BJ (cell line): ENCODE measurements at regions not wholly inside any gene's neighbourhood (a gene's known extent, or its start where the extent isn't known, plus 50 kb on each side); places are given as distances from the start of the nearest gene placed in this dataset.

ENCODE experiments used
- CTCF ChIA-PET: fragments of 350-600 bp; formaldehyde crosslinking; extraction: SDS; loops from one replicate; lab custom pipeline; 2021; ENCODE audit warnings: antibody characterized with exemption, inconsistent platforms; lab: Yijun Ruan, JAX
- POLR2A ChIA-PET: fragments of 300-600 bp; sonication (Branson Sonifier 250); formaldehyde crosslinking; extraction: SDS; loops from one replicate; lab custom pipeline; 2021; ENCODE audit warnings: antibody characterized with exemption; lab: Charles Lee
- DNase-seq: peaks from one replicate; pipeline ENCODE4 v3.0.0-alpha.2; 2011; ENCODE audit warnings: low read depth
- H3K27me3 ChIP-seq: 2 replicates; pipeline ENCODE4 v1.6.0; 2011; ENCODE audit warnings: low read length; ENCODE audit not compliant: control insufficient read depth, insufficient read depth
- H3K36me3 ChIP-seq: 2 replicates; pipeline ENCODE4 v1.5.1; 2011; ENCODE audit warnings: low read length; ENCODE audit not compliant: control insufficient read depth, insufficient read depth
- H3K4me3 ChIP-seq: 2 replicates; pipeline ENCODE4 v1.5.1; 2011; ENCODE audit warnings: low read depth, mild to moderate bottlenecking, control low read depth, low read length
- TF ChIP-seq, protein P1 (sequence below): IDR thresholded peaks from 2 replicates; pipeline ENCODE4 v1.5.1; 2011; ENCODE audit warnings: low read depth, mild to moderate bottlenecking, control low read depth, inconsistent platforms, low read length, moderate library complexity; ENCODE audit not compliant: insufficient read depth

DNA sequence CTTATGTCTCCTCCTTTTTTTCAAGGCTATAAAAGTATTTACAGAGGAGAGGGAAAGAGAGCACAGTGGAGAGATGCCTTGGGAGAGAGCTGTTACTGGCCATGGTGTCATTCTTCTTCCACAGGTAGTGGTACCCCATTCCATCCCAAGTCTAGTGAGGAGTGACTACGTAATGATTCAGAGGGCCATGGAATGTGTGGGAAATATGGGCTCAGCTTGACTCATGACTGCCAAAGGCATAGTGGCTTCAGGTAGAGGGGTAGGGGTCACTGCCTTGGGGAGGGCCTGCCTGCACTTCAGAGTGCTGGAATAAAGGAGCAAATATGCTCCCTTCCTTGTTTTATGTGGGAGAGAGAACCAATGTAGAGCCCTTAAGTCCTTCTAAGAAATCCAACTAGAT, 620.6 kb downstream of the IRS1 start:
- H3K4me3 ChIP-seq: no peak overlapping the region
- H3K27me3 ChIP-seq: no peaks in the 10 kb centered on the region
- DNase-seq: no peak
- POLR2A ChIA-PET: no interaction called here
- TF ChIP-seq, protein P1, sequence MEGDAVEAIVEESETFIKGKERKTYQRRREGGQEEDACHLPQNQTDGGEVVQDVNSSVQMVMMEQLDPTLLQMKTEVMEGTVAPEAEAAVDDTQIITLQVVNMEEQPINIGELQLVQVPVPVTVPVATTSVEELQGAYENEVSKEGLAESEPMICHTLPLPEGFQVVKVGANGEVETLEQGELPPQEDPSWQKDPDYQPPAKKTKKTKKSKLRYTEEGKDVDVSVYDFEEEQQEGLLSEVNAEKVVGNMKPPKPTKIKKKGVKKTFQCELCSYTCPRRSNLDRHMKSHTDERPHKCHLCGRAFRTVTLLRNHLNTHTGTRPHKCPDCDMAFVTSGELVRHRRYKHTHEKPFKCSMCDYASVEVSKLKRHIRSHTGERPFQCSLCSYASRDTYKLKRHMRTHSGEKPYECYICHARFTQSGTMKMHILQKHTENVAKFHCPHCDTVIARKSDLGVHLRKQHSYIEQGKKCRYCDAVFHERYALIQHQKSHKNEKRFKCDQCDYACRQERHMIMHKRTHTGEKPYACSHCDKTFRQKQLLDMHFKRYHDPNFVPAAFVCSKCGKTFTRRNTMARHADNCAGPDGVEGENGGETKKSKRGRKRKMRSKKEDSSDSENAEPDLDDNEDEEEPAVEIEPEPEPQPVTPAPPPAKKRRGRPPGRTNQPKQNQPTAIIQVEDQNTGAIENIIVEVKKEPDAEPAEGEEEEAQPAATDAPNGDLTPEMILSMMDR: no peak
- H3K36me3 ChIP-seq: no peaks in the 10 kb centered on the region
- CTCF ChIA-PET: interaction anchor here (0.7 kb wide), 2 partner anchors 410 to 1353 kb away, joined by 3 read pairs; no protein-coding TSS in a partner anchor

DNA sequence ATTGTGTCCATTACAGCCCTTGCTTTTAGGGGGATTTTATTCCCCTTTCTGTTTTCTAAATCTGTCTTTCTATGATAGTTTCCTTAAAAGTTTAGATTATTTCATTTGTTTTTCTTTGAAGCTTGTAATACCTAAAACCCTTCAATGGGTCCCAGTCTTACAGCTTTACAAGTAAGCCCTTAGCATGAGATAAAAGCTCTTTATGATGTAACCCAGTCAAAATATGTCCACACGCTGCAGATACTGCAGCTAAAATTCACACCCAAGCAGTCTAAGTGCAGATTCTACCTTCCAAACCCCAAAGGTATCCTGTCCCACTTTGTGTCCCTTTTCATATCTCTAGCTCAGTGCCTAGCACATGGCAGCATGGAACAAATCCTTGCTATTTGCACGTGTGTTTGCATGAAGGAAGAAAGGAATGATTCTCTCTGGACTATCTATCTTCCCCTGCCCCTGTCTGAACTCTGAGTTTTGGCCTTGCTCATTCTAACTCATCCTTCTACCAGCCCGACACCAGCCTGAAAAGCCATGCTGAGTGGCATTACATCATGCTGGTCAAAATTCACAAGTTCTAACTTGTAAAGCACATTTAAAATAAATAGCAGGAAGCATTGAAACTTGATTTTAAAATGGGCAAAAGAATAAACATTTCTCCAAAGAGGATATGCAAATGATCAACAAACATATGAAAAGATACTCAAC, 623.2 kb downstream of the IRS1 start:
- Histone ChIP-seq H3K27me3 (no peaks in the 10 kb centered on the region), H3K36me3 (no peaks in the 10 kb centered on the region), H3K4me3 (no peak overlapping the region)
- ChIA-PET CTCF (no interaction called here), POLR2A (no interaction called here)
- DNase-seq: no peak
- TF ChIP-seq, protein P1: no peak

DNA sequence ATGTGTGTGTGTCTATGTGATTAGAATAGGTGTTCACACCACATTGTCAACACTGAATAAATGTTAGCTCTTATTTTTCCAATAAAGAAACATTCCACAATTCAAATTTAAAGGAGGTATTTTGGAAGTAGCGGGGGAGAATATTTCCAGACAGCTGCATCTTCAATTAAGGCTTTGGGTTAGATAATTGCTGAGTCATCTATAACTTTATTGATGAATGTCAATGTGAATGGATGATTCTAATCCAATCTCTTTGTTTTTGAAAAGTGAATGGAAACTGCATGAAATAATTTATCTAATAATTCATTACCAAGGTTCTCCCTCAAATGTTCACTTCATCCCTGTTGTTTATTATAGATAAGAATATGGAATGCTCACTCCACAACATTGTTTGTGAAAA, 625.2 kb downstream of the IRS1 start:
- H3K36me3 ChIP-seq: no peaks in the 10 kb centered on the region
- no peak overlapping the region for H3K4me3 ChIP-seq
- TF ChIP-seq, protein P1: no peak
- no peak for DNase-seq
- ChIA-PET CTCF (no interaction called here), POLR2A (no interaction called here)
- no peaks in the 10 kb centered on the region for H3K27me3 ChIP-seq

DNA sequence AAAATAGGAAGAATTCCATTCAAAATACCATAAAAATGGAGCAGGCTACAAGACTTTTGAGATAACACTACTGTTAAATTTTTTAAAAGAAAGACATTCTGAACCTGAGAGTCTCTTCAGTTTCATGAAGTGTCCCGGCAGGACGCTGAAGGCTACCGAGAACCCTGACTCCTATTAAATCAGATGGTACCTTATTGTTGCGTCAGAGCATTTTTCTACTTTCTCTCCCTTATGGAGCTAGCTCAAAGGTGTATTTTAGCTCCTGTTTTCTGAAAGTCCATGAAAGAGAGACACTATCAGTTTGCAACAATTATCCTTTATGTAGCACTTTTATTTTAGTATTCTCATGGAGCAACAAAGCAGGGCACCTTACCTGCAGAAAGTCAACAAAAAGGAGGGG, 626.7 kb downstream of the IRS1 start:
- POLR2A ChIA-PET: no interaction called here
- TF ChIP-seq, protein P1: no peak
- no peak overlapping the region for H3K4me3 ChIP-seq

DNA sequence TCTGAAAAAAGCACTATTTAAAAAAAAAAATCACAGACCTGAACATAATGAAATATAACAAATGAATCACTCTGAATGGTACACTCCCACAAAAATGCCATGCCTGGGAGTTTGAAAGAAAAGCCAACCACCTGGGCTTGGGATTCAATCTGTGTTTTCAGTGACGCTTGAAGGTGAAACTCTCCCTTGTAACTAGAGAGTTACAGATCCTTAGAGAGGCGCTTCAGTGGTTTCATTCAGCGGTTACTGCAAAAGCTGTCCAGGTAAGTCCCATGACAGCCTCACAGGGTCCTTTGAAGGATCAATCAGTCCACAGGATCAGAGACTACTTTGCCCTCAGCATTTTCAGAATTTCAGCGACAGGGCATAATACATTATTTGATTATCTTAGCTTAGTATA, 627.3 kb downstream of the IRS1 start:
- DNase-seq: no peak
- H3K27me3 ChIP-seq: no peaks in the 10 kb centered on the region
- TF ChIP-seq, protein P1: no peak
- no peaks in the 10 kb centered on the region for H3K36me3 ChIP-seq
- CTCF ChIA-PET: interaction anchor here (0.9 kb wide), 1 partner anchor 10 kb away, joined by 4 read pairs; no protein-coding TSS in a partner anchor
- POLR2A ChIA-PET: no interaction called here
- no peak overlapping the region for H3K4me3 ChIP-seq

More for the DNA sequence above, 626.7 kb downstream of the IRS1 start:
- no peaks in the 10 kb centered on the region for H3K27me3 ChIP-seq
- CTCF ChIA-PET: interaction anchor here (0.9 kb wide), 1 partner anchor 11 kb away, joined by 4 read pairs; no protein-coding TSS in a partner anchor
- no peaks in the 10 kb centered on the region for H3K36me3 ChIP-seq
- no peak for DNase-seq
